ENCODE measurements at regions not wholly inside any gene's neighbourhood (a gene's known extent, or its start where the extent isn't known, plus 50 kb on each side); places are given as distances from the start of the nearest gene placed in this dataset.

DNA sequence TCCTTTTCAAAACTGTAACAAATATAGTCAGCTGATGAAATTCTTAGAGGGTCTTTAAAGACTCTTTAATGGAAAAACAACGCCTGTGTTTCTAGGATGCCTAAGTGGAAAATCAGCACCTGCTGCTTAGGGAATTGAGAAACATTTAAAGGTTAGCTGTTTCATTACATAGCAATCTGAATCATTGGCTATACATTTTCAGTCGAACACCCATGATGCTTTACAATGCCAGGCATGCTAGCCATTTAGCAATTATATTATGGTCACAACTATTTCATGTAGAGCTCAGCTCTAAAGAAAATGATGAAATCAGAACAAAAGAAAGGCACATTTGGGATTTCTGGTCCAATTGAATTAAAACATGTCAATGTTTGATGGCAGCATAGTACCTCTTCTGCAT, 270.3 kb upstream of the SYNCRIP start:
- no peak overlapping the region for H3K27ac Mint-ChIP-seq
- no peaks in the 10 kb centered on the region for H3K27me3 ChIP-seq (replicated peaks in 1 of 4; ENCODE audit: control extremely low read depth in 1 of 4, control insufficient read depth in 3 of 4, insufficient read depth in 4 of 4, low read length in 3 of 4)
- no peaks in the 10 kb centered on the region for H3K4me1 Mint-ChIP-seq
- no peak overlapping the region for H2AFZ ChIP-seq (ENCODE audit: insufficient read depth, low read depth, low read length, poor library complexity, severe bottlenecking)
- TF ChIP-seq CTCF (IDR thresholded peaks at IDR 0.05) (no peak), EZH2 (IDR thresholded peaks at IDR 0.05; ENCODE audit: borderline replicate concordance, insufficient read depth, low read depth, low read length, poor library complexity, severe bottlenecking) (no peak)
- no peaks in the 10 kb centered on the region for H3K9me3 Mint-ChIP-seq (ENCODE audit: insufficient read depth)
- no peaks in the 10 kb centered on the region for H4K20me1 ChIP-seq (ENCODE audit: control insufficient read depth, insufficient read depth, low read length, poor library complexity, severe bottlenecking)
- H3K36me3 ChIP-seq (replicated peaks in 1 of 2; ENCODE audit: control extremely low read depth in 1 of 2, control insufficient read depth in 1 of 2, extremely low read depth in 1 of 2, insufficient read depth in 2 of 2, low read length in 1 of 2) = no peaks in the 10 kb centered on the region
- WGBS (ENCODE audit: insufficient coverage) = 80% methylated on average over 1 of the region's 2 CpGs
- H3K27ac ChIP-seq (ENCODE audit: low read length in 2 of 2) = no peak overlapping the region
- CTCF ChIA-PET = no interaction called here
- H3K4me2 ChIP-seq (replicated peaks; ENCODE audit: low read depth, low read length, poor library complexity, severe bottlenecking) = no peak overlapping the region
- H3K27me3 Mint-ChIP-seq = no peaks in the 10 kb centered on the region
- H3K4me3 Mint-ChIP-seq = no peak overlapping the region
- H3K9me3 ChIP-seq (ENCODE audit: control extremely low read depth in 1 of 3, control insufficient read depth in 2 of 3, insufficient read depth in 1 of 3, low read length in 2 of 3) = peaks cover 0 to 13% (median 0%) of the 10 kb centered on the region in 3 donors
- no peak for DNase-seq
- ATAC-seq (ENCODE audit: low read depth) = no peak
- intact Hi-C loops (cut with micrococcal nuclease) = no loop called here
- no peaks in the 10 kb centered on the region for H3K79me2 ChIP-seq (ENCODE audit: control insufficient read depth, insufficient read depth, low read length)
- no peak overlapping the region for H3K4me3 ChIP-seq (ENCODE audit: control extremely low read depth in 1 of 5, extremely low read depth in 1 of 5, insufficient read depth in 1 of 5, low read depth in 2 of 5, low read length in 4 of 5)
- POLR2A ChIA-PET = no interaction called here
- H3K4me1 ChIP-seq (ENCODE audit: control insufficient read depth in 2 of 2, insufficient read depth in 2 of 2, low read length in 2 of 2) = no peaks in the 10 kb centered on the region
- no peak overlapping the region for H3K9ac ChIP-seq (ENCODE audit: low read length)

GRCh38 chr6:85912582-85912981, 269.9 kb upstream of the SYNCRIP start:
- no peak overlapping the region for H3K4me2 ChIP-seq (replicated peaks; ENCODE audit: low read depth, low read length, poor library complexity, severe bottlenecking)
- no peak for DNase-seq
- H3K27me3 Mint-ChIP-seq = no peaks in the 10 kb centered on the region
- WGBS (ENCODE audit: insufficient coverage) = 100% methylated on average over 1 of the region's 3 CpGs
- H3K79me2 ChIP-seq (ENCODE audit: control insufficient read depth, insufficient read depth, low read length) = no peaks in the 10 kb centered on the region
- H3K4me1 Mint-ChIP-seq = no peaks in the 10 kb centered on the region
- TF ChIP-seq CTCF (IDR thresholded peaks at IDR 0.05) (no peak), EZH2 (IDR thresholded peaks at IDR 0.05; ENCODE audit: borderline replicate concordance, insufficient read depth, low read depth, low read length, poor library complexity, severe bottlenecking) (no peak)
- CTCF ChIA-PET = no interaction called here
- no peak overlapping the region for H3K4me3 Mint-ChIP-seq
- H4K20me1 ChIP-seq (ENCODE audit: control insufficient read depth, insufficient read depth, low read length, poor library complexity, severe bottlenecking) = no peaks in the 10 kb centered on the region
- intact Hi-C loops (cut with micrococcal nuclease) = no loop called here
- H3K9me3 ChIP-seq (ENCODE audit: control extremely low read depth in 1 of 3, control insufficient read depth in 2 of 3, insufficient read depth in 1 of 3, low read length in 2 of 3) = peaks cover 0 to 13% (median 0%) of the 10 kb centered on the region in 3 donors
- H3K9ac ChIP-seq (ENCODE audit: low read length) = no peak overlapping the region
- H2AFZ ChIP-seq (ENCODE audit: insufficient read depth, low read depth, low read length, poor library complexity, severe bottlenecking) = no peak overlapping the region
- H3K9me3 Mint-ChIP-seq (ENCODE audit: insufficient read depth) = no peaks in the 10 kb centered on the region
- no peak overlapping the region for H3K27ac ChIP-seq (ENCODE audit: low read length in 2 of 2)
- no peak overlapping the region for H3K27ac Mint-ChIP-seq
- H3K27me3 ChIP-seq (replicated peaks in 1 of 4; ENCODE audit: control extremely low read depth in 1 of 4, control insufficient read depth in 3 of 4, insufficient read depth in 4 of 4, low read length in 3 of 4) = no peaks in the 10 kb centered on the region
- H3K4me3 ChIP-seq (ENCODE audit: control extremely low read depth in 1 of 5, extremely low read depth in 1 of 5, insufficient read depth in 1 of 5, low read depth in 2 of 5, low read length in 4 of 5) = no peak overlapping the region
- ATAC-seq (ENCODE audit: low read depth) = no peak
- H3K36me3 ChIP-seq (replicated peaks in 1 of 2; ENCODE audit: control extremely low read depth in 1 of 2, control insufficient read depth in 1 of 2, extremely low read depth in 1 of 2, insufficient read depth in 2 of 2, low read length in 1 of 2) = no peaks in the 10 kb centered on the region
- H3K4me1 ChIP-seq (ENCODE audit: control insufficient read depth in 2 of 2, insufficient read depth in 2 of 2, low read length in 2 of 2) = no peaks in the 10 kb centered on the region
- POLR2A ChIA-PET = no interaction called here
